GM19328 (cell line): ENCODE measurements at regions not wholly inside any gene's neighbourhood (a gene's known extent, or its start where the extent isn't known, plus 50 kb on each side); places are given as distances from the start of the nearest gene placed in this dataset.

Experiments used
- ATAC-seq: cut with Tn5 transposase; IDR thresholded peaks from one replicate; pipeline ENCODE4 v1.9.1; 2021; ENCODE audit warnings: mild to moderate bottlenecking, moderate library complexity; ENCODE audit not compliant: unreplicated experiment

GRCh38 chr1:101667761-101668160 lies 329.0 kb downstream of the OLFM3 start:
- ATAC-seq = no peak

- ATAC-seq = no peak
These were observed 313.6 kb downstream of the OLFM3 start for GRCh38 chr1:101683136-101683535.

DNA sequence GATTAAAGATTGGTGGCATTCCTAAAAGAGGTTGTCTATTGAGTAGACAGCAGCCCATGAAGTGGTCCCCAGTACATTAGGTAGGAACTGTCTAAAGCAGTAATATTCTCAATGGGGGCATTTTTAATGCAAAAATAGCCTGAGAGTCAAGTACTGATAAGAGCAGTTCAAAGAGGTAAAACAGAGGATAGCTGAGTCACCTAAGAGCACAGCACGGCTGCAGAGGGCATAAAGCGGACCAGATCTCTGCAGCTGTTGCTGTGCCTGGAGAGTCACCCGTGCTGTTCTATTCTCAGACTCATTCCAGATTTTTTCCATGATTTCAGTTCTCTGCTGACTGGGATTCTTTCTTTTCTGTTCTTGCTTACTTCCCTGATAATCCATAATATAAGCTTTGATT lies 313.2 kb downstream of the OLFM3 start:
- ATAC-seq = no peak

- no peak for ATAC-seq
These were observed 299.7 kb downstream of the OLFM3 start for GRCh38 chr1:101697072-101697471.

GRCh38 chr1:101698681-101699080 lies 298.0 kb downstream of the OLFM3 start:
- no peak for ATAC-seq

- ATAC-seq = no peak
These were observed 291.8 kb downstream of the OLFM3 start for GRCh38 chr1:101704895-101705294.

DNA sequence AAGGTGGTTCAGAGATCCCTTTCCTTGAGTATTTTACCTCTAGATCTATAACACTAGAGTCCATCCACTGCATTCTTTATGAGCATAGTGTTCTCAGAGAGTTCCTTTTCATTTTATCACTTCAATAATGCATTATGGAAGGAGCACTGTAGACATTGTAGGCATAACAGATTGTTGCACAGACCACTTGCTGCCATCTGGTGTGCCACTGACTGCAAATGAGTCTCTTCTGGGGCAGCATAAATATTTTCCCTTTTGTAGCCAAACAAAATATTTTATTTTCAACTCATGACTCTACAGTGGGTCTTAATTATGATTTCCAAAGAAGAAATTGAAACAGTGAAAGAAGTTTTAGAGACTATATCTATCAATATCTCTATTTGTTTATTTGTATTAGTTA lies 290.4 kb downstream of the OLFM3 start:
- no peak for ATAC-seq

DNA sequence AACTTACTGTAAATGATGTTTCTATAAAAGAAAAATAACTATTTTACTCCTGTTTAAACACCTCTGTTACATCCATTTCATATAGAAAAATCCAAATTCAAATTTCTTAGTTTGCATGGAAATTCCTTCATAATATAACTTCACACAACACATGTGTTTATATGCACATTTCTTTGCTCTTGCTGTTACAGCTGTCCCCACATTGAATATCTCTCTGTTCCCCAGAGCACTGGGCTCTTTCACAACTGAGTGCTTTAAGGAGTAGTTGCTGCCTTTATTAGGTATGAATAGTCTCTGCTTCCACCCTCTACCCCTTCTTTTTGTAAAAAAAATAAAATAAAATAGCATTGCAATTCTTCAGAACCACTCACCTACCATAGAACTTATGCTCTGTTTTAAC lies 287.0 kb downstream of the OLFM3 start:
- ATAC-seq = no peak

DNA sequence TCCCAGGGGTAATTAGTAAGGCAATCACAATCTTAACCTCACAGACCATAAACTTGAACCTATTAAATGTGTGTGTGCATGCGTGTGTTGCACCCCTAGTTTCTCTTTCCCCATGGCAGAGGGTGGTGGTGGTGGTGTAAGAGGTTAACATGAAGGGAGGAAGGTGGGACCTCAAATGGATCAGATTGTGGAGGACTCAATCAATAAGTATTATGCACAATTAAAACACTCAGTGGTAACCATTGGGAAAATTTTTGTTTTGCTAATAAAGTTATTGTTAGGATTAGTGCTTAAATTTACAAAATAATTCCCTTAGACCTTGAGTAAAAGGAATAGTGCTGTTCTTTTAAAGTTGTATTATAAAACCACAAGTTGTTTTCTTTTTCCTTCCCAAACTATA lies 283.0 kb downstream of the OLFM3 start:
- no peak for ATAC-seq

- no peak for ATAC-seq
These were observed 273.3 kb downstream of the OLFM3 start for GRCh38 chr1:101723415-101723814.

DNA sequence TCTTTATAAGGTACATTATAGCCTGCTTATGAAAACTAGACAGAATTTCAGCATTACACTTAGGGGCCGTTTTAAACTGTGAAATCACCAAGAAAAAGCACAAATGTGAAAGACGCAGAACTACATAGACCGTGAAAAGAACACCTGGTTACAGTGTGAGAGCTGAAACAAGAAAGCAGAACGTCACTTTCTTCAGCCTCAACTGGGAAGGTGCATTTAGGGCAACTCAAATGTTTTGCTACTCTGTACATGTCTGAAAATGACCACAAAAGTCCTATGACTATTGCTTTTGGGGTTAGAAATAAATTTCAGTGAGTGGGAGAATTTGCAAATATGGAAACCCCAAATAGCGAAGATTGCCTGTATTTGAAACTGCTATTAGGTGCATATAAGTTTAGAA lies 268.7 kb downstream of the OLFM3 start:
- ATAC-seq = peak; percentile 53

DNA sequence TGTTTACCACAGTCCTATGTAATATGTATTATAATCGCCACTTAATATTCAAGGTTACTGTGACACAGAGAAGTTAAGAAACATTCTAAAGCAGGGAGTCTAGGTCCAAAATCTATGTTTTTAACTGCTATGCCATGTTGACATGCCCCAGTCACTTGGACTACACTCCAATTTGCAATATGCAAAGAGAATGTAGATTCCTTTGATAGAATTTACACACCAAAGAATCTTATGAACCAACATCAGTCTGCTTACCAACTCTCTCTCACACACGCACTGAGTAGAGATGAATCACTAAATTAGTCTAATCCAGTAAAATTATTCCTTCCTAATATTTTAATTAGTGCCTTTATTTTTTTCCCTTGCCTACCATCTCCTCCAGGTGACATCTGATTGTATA lies 266.2 kb downstream of the OLFM3 start:
- no peak for ATAC-seq

DNA sequence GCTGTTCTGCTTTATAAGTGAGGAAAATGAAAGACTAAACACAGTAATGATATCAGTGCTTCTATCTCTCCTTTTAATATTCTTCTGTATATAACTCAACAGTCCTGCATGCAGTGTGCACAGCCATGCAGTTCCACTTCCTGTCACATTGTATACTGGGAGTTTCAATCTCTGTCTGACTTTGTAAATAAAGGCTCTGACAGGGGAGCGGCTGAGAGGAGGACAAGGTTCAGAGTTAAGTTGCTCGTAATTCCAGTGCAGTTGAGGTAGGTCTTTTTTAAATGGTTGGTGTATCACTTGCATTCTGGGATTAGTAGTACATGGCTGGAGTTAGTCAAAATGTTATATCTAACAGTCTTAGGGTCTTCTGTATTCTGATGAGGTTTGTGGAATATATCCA lies 264.5 kb downstream of the OLFM3 start:
- ATAC-seq = no peak

GRCh38 chr1:101733340-101733739 lies 263.4 kb downstream of the OLFM3 start:
- ATAC-seq = no peak

- no peak for ATAC-seq
These were observed 258.3 kb downstream of the OLFM3 start for GRCh38 chr1:101738475-101738874.

DNA sequence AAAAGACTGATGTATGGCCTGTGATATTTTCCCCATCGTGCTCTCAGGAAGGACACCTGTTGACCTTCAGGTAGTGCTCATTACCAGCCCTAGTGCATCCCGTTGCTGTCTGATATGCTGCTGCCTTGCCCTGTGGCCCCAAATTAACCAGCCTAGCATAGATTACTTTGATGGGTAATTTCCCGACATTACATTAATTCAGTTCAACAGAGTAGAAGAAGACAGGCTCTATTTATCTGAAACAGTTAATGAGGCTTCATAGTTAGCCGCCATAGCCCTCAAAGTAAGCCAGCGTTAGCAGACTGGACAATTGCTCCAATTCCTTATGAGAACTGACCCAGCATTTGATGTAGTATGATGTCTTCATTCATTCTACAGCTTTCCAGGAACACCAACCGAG lies 257.6 kb downstream of the OLFM3 start:
- no peak for ATAC-seq

DNA sequence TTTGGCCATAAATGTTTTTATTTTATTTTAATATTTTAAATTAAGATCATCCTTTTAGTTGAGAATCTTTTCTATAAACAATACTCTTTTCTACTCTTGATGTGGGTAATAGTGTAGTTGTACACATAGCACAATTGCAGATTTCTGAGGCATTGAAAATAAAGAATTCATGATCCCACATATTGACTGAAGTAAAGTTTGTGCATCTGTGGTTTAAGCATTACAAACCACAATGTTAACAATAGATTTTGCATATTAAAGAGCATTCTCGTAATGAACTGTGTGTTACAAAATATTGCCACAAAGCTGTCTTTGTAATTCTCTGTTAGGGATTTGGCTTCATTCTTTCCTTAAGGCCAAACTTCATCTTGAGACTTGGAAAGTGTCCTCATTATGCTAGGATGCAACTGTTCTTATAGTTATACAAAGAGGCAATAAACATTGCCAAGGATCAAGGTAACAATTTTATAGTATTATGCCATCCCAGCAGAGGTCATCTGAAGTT lies 256.8 kb downstream of the OLFM3 start:
- ATAC-seq = no peak

- no peak for ATAC-seq
These were observed 254.8 kb downstream of the OLFM3 start for GRCh38 chr1:101741910-101742309.

DNA sequence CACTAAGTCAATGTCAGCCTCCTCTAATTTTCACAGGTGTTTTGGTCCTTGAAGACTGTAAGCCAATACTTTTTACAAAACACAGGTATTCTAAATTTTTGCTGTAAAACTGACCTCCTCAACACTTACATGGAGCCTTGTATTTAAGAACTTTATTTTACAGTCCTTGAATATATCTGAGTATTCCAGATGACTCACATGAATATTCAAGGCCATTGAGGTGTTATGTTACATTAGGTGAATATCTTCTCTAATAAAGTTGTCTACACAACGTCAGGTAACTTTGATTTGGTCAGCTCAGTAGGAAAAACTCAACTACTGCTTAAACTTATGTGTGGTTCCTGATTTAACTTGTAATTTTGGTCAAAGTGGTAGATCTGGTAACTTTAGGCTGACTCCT lies 254.2 kb downstream of the OLFM3 start:
- no peak for ATAC-seq

GRCh38 chr1:101745551-101746270 lies 251.0 kb downstream of the OLFM3 start:
- ATAC-seq = no peak

DNA sequence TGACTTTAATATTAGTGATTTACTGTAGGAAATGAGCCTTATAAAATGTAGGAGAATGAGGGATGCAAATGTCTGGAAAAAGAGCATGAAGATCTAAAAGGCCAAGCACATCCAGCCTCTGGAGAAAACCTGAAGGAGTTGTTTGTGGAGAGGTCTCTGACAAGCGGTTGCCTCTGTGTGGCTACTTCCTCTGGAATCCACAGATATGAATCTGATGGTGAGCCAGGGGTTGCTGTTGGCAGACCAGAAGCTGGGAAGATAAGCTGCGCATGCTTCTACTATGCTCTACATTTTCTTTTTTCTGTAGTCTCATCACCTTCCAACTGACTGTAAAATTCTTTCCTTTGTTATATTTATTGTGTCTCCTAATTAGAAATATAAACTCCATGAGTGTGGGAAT lies 248.6 kb downstream of the OLFM3 start:
- ATAC-seq = no peak
